Parathyroid adenoma (tissue), 2 donors: ENCODE measurements at regions not wholly inside any gene's neighbourhood (a gene's known extent, or its start where the extent isn't known, plus 50 kb on each side); places are given as distances from the start of the nearest gene placed in this dataset.

ENCODE experiments used
- H2AFZ ChIP-seq: fragments of 300-600 bp; sonication (generic); one replicate; pipeline ENCODE4 v1.7.0; 2017; ENCODE audit warnings: antibody characterized with exemption, mild to moderate bottlenecking
- H3K27ac ChIP-seq: fragments of 300-600 bp; sonication (generic); one replicate; pipeline ENCODE4 v1.7.0; 2017
- H3K27me3 ChIP-seq: fragments of 300-600 bp; sonication (generic); one replicate; pipeline ENCODE4 v1.7.0; 2017; ENCODE audit warnings: low read length; ENCODE audit not compliant: control insufficient read depth, insufficient read depth
- H3K36me3 ChIP-seq: fragments of 300-600 bp; sonication (generic); one replicate; pipeline ENCODE4 v1.7.0; 2017; ENCODE audit warnings: low read length; ENCODE audit not compliant: control insufficient read depth, insufficient read depth
- H3K4me1 ChIP-seq: fragments of 300-600 bp; sonication (generic); one replicate; pipeline ENCODE4 v1.7.0; 2017; ENCODE audit warnings: control low read depth
- H3K4me2 ChIP-seq: fragments of 300-600 bp; sonication (generic); one replicate; pipeline ENCODE4 v1.7.0; 2017; ENCODE audit warnings: low read length
- H3K4me3 ChIP-seq: fragments of 300-600 bp; sonication (generic); one replicate; pipeline ENCODE4 v1.7.0; 2017; ENCODE audit warnings: low read depth, low read length
- H3K79me2 ChIP-seq: fragments of 300-600 bp; sonication (generic); one replicate; pipeline ENCODE4 v1.7.0; 2017; ENCODE audit warnings: control low read depth
- H3K9ac ChIP-seq: fragments of 300-600 bp; sonication (generic); one replicate; pipeline ENCODE4 v1.7.0; 2017; ENCODE audit warnings: mild to moderate bottlenecking
- H3K9me3 ChIP-seq: fragments of 300-600 bp; sonication (generic); one replicate; pipeline ENCODE4 v1.7.0; 2017; ENCODE audit warnings: low read length; ENCODE audit not compliant: control insufficient read depth
- TF ChIP-seq, protein P1 (sequence below): fragments of 300-600 bp; sonication (generic); IDR thresholded peaks from one replicate; pipeline ENCODE4 v1.7.0; 2017; ENCODE audit warnings: antibody characterized with exemption, mild to moderate bottlenecking
- donor health status: primary hyperparathyroidism.

DNA sequence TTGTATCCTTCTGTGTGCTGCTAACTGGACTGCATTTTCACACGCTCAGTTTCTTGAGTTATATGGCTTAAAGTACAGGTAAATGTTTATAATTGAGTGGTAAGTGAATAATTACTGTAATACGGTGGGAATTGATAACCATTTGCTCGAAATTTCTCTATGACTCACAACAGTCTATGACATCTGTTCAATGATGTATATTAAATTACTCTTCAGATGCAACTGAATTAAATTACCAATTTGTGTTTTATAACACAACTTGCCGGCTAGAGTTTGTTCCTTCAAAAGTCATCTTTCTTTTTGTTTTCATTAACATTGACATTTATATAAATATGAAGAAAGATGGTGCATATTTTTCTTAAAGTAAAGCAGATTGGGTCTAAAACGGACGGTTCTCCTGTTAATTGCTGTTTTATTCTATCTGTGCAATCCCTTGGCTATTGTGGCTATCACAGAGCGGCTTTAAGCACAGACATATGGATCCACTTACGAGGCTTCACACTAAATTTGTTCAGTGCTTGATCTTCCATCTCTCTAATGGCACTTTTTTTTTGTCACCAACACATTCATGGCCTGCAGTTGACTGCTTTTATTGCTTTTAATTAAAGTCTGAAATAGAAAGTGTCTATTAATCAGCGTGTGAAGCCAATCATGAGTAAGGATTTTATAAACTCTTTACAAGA lies 1291.6 kb upstream of the SLC10A2 start:
- no peaks in the 10 kb centered on the region for H3K9me3 ChIP-seq
- no peaks in the 10 kb centered on the region for H3K79me2 ChIP-seq
- TF ChIP-seq, protein P1, sequence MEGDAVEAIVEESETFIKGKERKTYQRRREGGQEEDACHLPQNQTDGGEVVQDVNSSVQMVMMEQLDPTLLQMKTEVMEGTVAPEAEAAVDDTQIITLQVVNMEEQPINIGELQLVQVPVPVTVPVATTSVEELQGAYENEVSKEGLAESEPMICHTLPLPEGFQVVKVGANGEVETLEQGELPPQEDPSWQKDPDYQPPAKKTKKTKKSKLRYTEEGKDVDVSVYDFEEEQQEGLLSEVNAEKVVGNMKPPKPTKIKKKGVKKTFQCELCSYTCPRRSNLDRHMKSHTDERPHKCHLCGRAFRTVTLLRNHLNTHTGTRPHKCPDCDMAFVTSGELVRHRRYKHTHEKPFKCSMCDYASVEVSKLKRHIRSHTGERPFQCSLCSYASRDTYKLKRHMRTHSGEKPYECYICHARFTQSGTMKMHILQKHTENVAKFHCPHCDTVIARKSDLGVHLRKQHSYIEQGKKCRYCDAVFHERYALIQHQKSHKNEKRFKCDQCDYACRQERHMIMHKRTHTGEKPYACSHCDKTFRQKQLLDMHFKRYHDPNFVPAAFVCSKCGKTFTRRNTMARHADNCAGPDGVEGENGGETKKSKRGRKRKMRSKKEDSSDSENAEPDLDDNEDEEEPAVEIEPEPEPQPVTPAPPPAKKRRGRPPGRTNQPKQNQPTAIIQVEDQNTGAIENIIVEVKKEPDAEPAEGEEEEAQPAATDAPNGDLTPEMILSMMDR: no peak
- H3K36me3 ChIP-seq: no peaks in the 10 kb centered on the region
- no peak overlapping the region for H3K4me2 ChIP-seq
- H3K4me3 ChIP-seq: no peak overlapping the region
- no peak overlapping the region for H3K27ac ChIP-seq
- H2AFZ ChIP-seq: no peak overlapping the region
- no peaks in the 10 kb centered on the region for H3K4me1 ChIP-seq
- no peak overlapping the region for H3K9ac ChIP-seq
- no peaks in the 10 kb centered on the region for H3K27me3 ChIP-seq

DNA sequence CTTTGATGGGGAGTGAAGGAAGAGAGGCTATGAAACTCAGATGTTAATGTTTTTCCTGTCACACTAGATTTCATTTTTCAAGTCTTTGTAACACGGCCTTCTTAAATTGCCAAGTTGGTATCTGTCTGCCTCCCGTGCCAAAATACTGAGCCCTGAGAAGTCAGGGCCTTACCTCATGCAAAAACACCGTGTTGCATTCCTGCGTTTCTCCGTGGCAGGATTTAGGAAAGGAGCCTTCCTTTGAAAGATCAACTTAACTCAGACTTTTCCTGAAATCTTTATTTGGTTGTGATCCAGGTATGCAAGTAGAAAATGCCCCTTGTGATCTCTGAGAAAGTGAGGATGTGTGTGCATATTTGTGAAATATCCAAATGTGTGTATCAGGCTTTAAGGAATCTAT lies 1291.0 kb upstream of the SLC10A2 start:
- no peaks in the 10 kb centered on the region for H3K79me2 ChIP-seq
- no peaks in the 10 kb centered on the region for H3K27me3 ChIP-seq
- H2AFZ ChIP-seq: no peak overlapping the region
- H3K4me1 ChIP-seq: no peaks in the 10 kb centered on the region
- no peaks in the 10 kb centered on the region for H3K36me3 ChIP-seq
- H3K9ac ChIP-seq: no peak overlapping the region
- TF ChIP-seq, protein P1: no peak
- H3K4me3 ChIP-seq: no peak overlapping the region
- no peaks in the 10 kb centered on the region for H3K9me3 ChIP-seq
- no peak overlapping the region for H3K4me2 ChIP-seq
- no peak overlapping the region for H3K27ac ChIP-seq

DNA sequence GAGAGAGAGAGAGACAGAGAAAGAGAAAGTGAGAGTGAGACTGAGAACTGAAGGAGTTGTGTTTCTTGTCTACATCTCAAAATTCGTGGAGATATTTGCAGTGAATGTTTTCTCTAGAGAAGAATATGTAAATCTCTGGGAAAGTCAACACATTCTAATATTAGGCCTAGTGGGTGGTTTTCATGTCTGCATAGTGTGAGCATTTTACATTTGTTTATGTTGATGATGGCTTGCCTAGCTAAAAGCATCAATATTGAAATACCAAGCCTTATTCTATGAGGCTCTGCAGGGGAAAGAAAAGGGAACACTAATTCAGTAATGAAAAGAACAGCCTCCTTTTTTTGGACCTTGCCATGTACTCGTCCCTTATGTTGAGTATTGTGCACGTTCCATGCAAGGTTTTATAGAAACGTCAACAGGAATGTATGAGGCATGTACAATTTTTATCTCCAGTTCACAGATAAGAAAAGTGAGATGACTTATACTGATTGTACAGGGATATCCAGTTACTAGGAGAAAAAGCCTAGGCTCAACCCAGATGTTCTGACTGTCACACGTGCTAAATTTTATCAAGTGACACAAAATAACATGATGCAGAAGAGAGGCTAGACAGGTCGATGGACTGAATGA lies 1288.9 kb upstream of the SLC10A2 start:
- H3K9me3 ChIP-seq: no peaks in the 10 kb centered on the region
- H3K4me2 ChIP-seq: no peak overlapping the region
- no peaks in the 10 kb centered on the region for H3K4me1 ChIP-seq
- H3K27me3 ChIP-seq: no peaks in the 10 kb centered on the region
- TF ChIP-seq, protein P1: no peak
- no peaks in the 10 kb centered on the region for H3K79me2 ChIP-seq
- H3K36me3 ChIP-seq: no peaks in the 10 kb centered on the region
- H3K9ac ChIP-seq: no peak overlapping the region
- H2AFZ ChIP-seq: no peak overlapping the region
- H3K27ac ChIP-seq: no peak overlapping the region
- H3K4me3 ChIP-seq: no peak overlapping the region

DNA sequence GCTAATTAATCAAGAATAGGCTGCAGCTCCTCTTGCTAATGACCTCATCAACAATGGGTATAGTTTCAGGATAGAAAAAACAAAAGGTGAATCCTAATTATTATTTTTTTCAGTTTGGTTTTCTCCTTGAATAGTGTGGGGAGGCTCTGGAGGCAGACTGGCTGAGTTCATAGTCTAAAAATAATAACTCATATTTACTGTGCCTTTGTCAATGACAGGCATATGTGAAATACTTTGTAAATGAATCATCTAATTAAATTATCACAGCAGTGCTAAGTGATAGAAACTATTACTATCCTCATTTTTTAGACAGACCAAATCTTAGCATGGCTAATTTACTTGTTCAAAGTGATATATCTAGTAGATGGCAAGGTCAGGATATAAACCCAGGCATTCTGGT lies 1261.0 kb upstream of the SLC10A2 start:
- H3K36me3 ChIP-seq: no peaks in the 10 kb centered on the region
- no peaks in the 10 kb centered on the region for H3K79me2 ChIP-seq
- H3K9me3 ChIP-seq: no peaks in the 10 kb centered on the region
- H3K27me3 ChIP-seq: no peaks in the 10 kb centered on the region
- no peak overlapping the region for H3K9ac ChIP-seq
- H3K27ac ChIP-seq: no peak overlapping the region
- H3K4me1 ChIP-seq: no peaks in the 10 kb centered on the region
- H3K4me3 ChIP-seq: no peak overlapping the region
- no peak overlapping the region for H2AFZ ChIP-seq
- TF ChIP-seq, protein P1: no peak
- H3K4me2 ChIP-seq: no peak overlapping the region

DNA sequence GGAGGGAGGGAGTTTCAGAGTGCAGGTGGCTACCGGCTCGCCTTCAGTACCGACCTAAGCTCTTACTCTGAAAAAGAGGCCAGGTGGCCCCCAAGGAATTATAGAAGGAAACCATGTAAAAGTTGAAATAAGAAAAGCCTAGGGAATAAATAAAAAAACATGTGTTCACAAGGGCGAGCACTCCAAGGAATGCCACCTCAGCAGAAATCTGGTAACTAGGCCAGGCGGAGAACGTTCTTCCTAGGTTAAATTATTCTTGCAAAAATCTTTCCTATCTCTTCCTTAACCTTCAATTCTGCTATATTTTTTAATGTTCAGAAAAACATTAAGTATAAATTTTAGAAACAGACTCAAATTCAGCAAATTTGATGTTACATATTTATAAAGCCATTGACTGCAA lies 1260.3 kb upstream of the SLC10A2 start:
- no peaks in the 10 kb centered on the region for H3K4me1 ChIP-seq
- H3K27me3 ChIP-seq: no peaks in the 10 kb centered on the region
- no peak overlapping the region for H3K27ac ChIP-seq
- no peak overlapping the region for H3K9ac ChIP-seq
- H3K36me3 ChIP-seq: no peaks in the 10 kb centered on the region
- no peak overlapping the region for H3K4me2 ChIP-seq
- no peak overlapping the region for H3K4me3 ChIP-seq
- H3K79me2 ChIP-seq: no peaks in the 10 kb centered on the region
- TF ChIP-seq, protein P1: no peak
- H2AFZ ChIP-seq: no peak overlapping the region
- H3K9me3 ChIP-seq: no peaks in the 10 kb centered on the region
